NB4 (cell line): ENCODE measurements at regions not wholly inside any gene's neighbourhood (a gene's known extent, or its start where the extent isn't known, plus 50 kb on each side); places are given as distances from the start of the nearest gene placed in this dataset.
"Not testable (repeated sequence)": the region's sequence is repeated elsewhere in the genome, so short reads cannot be mapped to it uniquely, and the experiment has no call there.

Experiments
- DNase-seq: peaks from one replicate; pipeline ENCODE4 v3.0.0; 2010; ENCODE audit warnings: low read depth
- H3K4me3 ChIP-seq: one replicate; pipeline ENCODE4 v1.5.1; 2011; ENCODE audit warnings: mild to moderate bottlenecking, low read depth, low read length, moderate library complexity
- CTCF ChIP-seq: IDR thresholded peaks from one replicate; pipeline ENCODE4 v1.5.1; 2012; ENCODE audit warnings: low read depth, low read length
- MAX ChIP-seq: IDR thresholded peaks from 2 replicates; pipeline ENCODE4 v1.6.1; 2011; ENCODE audit warnings: low read depth, low read length
- MYC ChIP-seq: IDR thresholded peaks from 2 replicates; pipeline ENCODE4 v1.6.1; 2011; ENCODE audit warnings: low read depth, low read length
- POLR2A ChIP-seq: IDR thresholded peaks from 2 replicates; pipeline ENCODE4 v1.6.1; 2011; ENCODE audit warnings: mild to moderate bottlenecking; ENCODE audit not compliant: insufficient read length; ENCODE audit errors: extremely low read depth

- H3K4me3 ChIP-seq, result no peak overlapping the region
- no peak for TF ChIP-seq MYC
- TF ChIP-seq POLR2A, result no peak
- no peak for TF ChIP-seq MAX
- no peak for TF ChIP-seq CTCF
- DNase-seq, result no peak
Measured at GRCh38 chr9:28135549-28135948, 562.3 kb upstream of the C9orf72 start.

DNA sequence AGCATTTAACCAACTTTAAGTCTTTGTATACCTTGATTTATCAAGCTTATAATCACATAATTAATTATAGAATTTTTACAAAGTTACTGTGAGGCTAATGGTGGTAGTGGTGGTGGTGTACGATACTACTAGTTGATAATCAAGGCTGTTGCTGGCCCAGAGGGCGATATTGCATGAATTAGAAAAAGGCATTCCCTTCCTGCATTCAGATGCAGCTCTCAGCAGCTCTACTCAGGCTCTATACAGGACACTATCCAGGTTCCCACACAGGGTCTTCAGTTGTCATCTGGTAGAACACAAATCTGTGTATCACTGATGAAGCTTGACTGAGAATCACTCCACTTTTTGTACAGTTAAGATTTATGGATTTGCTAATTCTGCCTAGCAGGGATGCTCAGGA, 562.8 kb upstream of the C9orf72 start:
- TF ChIP-seq POLR2A, result no peak
- no peak for TF ChIP-seq CTCF
- TF ChIP-seq MAX, result no peak
- TF ChIP-seq MYC, result no peak
- H3K4me3 ChIP-seq, result no peak overlapping the region
- DNase-seq, result no peak

DNA sequence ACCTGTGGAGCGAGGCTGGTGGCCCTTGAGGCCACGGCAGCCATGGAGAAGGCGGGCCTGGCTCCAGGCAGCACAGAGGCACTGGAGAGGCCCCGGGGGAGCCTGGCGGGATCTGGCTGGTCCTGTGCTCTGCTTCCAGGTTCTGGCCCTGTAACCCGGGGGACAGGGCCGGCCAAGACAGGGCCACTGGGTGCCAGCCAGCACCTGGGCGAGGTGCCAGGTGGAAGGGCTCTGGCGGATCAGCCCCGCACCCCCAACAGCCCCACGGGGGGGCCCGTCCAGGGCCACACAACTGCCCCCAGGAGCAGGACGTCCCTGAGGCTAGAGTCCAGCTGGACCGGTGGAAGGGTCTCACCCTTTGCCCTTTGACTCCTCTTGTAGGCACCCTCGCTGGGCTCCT, 574.1 kb upstream of the C9orf72 start:
- not testable (repeated sequence) for DNase-seq, H3K4me3 ChIP-seq

GRCh38 chr9:28147923-28148597, 574.8 kb upstream of the C9orf72 start:
- not testable (repeated sequence) for H3K4me3 ChIP-seq, DNase-seq

DNA sequence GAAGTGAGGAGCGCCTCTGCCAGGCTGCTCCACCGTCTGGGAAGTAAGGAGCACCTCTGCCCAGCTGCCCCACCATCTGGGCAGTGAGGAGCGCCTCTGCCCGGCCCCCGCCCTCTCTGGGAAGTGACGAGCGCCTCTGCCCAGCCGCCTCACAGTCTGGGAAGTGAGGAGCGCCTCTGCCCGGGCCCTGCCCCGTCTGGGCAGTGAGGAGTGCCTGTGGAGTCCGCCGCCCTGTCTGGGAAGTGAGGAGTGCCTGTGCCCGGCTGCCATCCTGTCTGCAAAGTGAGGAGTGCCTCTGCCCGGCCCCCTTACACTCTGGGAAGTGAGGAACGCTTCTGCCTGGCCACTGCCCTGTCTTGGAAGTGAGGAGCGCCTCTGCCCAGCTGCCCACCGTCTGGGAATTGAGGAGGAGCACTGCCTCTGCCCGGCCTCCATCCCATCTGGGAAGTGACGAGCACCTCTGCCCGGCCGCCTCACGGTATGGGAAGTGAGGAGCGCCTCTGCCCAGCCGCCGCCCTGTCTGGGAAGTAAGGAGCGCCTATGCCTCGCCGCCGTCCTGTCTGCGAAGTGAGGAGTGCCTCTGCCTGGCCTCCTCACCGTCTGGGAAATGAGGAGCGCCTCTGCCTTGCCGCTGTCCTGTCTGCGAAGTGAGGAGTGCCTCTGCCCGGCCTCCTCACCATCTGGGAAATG, 576.2 kb upstream of the C9orf72 start:
- not testable (repeated sequence) for DNase-seq, H3K4me3 ChIP-seq

- H3K4me3 ChIP-seq, result no peak overlapping the region
- TF ChIP-seq MYC, result no peak
- TF ChIP-seq POLR2A, result no peak
- TF ChIP-seq MAX, result no peak
- TF ChIP-seq CTCF, result no peak
- no peak for DNase-seq
Measured at GRCh38 chr9:28155067-28155466, 581.8 kb upstream of the C9orf72 start.

DNA sequence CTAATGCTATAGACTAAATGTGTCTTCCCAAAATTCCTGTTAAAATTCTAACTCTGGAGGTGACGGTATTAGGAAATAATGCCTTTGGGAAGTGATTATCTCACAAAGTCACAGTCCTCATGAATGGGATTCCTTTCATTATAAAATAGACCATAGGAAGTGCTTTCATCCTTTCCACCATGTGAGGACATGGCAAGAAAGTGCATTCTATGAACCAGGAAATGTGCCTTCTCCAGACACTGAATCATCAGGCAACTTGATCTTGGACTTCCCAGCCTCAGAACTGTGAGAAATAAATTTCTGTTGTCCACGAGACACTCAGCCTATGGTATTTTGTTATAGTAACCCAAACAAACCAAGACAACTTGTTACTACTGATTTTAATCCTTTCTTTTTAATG, 582.4 kb upstream of the C9orf72 start:
- TF ChIP-seq POLR2A (no peak), CTCF (no peak), MAX (no peak)
- H3K4me3 ChIP-seq, result no peak overlapping the region
- no peak for DNase-seq
